ENCODE measurements at regions not wholly inside any gene's neighbourhood (a gene's known extent, or its start where the extent isn't known, plus 50 kb on each side); places are given as distances from the start of the nearest gene placed in this dataset.

DNA sequence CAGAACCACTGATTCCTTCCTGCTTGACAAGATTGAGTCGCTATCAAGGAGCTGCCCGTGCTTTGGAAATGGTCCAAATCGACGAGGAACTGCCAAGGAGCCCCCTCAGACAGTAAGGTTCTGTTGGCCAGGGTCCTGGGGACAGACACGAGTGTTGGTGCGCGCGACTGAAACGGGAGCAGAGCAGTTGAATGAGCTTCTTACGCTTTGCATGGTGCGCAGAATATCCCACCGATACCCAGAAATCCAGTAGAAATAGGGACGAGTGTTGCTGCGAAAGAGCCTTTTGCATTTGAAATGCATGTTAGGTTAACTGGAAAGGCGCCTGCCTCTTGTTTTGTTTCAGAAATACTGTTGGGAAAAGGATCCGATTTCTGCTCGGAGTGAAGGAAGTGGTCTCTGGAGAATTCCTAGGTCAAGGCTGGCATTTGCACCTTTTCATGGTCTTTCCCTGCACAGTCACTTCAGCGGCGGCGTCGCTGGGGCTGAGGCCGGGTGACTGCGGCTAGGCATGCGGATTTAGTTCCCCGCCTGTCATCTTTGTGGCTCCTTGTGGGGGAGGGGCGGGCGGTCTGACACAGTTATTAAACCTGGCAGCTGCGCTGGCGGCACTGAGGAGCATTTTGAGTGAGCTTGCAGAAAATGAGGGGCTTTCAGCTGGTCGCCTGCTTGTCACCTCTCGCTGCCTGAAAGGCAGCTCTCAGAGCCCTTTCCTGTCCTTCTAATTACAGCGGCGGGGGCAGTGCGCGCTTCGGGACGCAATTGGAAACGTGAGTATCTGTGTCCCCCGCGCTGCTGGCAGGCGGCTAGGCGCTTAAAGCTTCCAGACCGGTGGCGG lies 51.5 kb upstream of the TRIM2 start:
- ChIA-PET CTCF (interaction anchor here (0.7 kb wide), 1 partner anchor 10 kb away, joined by 3 read pairs; no protein-coding TSS in a partner anchor), POLR2A (no interaction called here)
- peak; percentile 28 for DNase-seq (ENCODE audit: extremely low spot score)
- TF ChIP-seq, protein P1, sequence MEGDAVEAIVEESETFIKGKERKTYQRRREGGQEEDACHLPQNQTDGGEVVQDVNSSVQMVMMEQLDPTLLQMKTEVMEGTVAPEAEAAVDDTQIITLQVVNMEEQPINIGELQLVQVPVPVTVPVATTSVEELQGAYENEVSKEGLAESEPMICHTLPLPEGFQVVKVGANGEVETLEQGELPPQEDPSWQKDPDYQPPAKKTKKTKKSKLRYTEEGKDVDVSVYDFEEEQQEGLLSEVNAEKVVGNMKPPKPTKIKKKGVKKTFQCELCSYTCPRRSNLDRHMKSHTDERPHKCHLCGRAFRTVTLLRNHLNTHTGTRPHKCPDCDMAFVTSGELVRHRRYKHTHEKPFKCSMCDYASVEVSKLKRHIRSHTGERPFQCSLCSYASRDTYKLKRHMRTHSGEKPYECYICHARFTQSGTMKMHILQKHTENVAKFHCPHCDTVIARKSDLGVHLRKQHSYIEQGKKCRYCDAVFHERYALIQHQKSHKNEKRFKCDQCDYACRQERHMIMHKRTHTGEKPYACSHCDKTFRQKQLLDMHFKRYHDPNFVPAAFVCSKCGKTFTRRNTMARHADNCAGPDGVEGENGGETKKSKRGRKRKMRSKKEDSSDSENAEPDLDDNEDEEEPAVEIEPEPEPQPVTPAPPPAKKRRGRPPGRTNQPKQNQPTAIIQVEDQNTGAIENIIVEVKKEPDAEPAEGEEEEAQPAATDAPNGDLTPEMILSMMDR (IDR thresholded peaks at IDR 0.05; ENCODE audit: control extremely low read depth, extremely low read depth, low read depth, missing control alignments) = no peak

DNA sequence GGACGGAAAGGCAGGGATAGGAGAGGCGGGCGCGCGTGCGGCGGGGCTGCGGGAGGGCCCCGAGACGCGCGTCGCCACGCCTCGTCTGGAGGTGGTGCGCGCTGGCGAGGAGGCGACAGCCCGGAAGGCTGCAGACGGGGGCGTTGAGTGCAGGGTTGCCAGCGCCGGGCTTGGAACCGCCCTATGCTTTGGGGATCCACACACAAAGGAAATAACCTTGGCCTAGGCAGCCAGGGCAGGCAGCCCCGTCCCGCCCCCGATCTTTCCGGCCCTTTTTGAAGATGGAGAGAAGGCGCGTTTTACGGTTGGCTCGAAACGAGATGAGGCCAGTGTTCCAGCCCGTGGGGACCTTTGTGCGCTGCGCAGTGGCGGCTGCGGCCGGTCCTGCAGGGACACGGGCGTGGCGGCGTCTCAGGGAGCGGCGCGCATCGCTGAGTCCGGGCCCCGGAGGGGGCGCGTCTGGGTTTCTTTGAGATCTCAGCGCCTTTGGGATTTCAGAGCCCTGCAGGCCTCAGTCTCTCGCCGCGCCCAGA lies 50.8 kb upstream of the TRIM2 start:
- TF ChIP-seq, protein P1 (IDR thresholded peaks at IDR 0.05; ENCODE audit: control extremely low read depth, extremely low read depth, low read depth, missing control alignments) = no peak
- DNase-seq (ENCODE audit: extremely low spot score) = peak; percentile 48
- ChIA-PET CTCF (no interaction called here), POLR2A (no interaction called here)

DNA sequence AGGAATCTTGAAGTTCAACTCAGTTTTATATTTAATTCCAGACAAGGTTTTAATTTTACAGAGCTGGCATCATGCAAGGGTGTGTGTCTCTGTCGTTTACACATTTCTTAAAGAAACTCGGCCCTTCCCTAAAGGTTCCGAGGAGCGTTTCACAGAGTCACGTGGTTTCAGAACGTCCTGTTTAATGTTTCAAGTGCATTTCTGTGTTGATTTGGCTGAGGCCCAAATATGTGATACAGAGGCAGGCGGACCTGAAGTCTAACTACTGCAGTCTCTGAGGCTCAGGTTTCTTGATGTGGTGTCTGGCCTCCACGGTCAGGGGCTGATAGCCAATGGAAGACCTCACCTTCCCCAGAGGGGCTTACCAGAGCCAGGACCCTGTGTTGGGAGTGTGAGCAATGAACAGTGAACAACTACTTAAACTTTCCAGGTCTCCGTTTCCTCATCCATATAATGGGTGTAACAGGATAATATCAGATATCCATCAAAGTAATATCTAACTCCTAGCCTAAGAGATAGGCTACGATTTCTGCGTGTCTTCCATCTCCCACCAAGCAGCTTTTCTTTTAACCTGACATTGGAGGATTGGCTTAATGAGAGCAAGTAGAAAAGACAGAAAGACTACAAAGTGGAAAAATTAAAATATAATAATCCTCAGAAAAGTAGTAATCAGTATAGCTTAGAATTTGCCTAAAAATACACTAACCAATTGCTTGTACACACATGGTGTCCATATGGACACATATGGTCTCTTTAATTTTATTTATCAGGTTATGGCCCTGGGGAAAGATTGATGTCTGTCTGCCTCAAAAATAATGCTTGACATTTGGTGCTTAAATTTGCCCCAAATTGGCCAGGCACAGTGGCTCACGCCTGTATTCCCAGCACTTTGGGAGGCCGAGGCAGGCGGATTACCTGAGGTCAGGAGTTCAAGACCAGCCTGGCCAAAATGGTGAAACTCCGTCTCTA lies 50.0 kb upstream of the TRIM2 start:
- ChIA-PET CTCF (no interaction called here), POLR2A (no interaction called here)
- TF ChIP-seq, protein P1 (IDR thresholded peaks at IDR 0.05; ENCODE audit: control extremely low read depth, extremely low read depth, low read depth, missing control alignments) = no peak
- DNase-seq (ENCODE audit: extremely low spot score) = no peak

Data from GM10248 (cell line).